SJCRH30 (cell line): ENCODE measurements at regions not wholly inside any gene's neighbourhood (a gene's known extent, or its start where the extent isn't known, plus 50 kb on each side); places are given as distances from the start of the nearest gene placed in this dataset.

Experiments used
- DNase-seq, 2 experiments: peaks; one replicate each; pipeline ENCODE4 v3.0.0-alpha.2; 2015 to 2020
- H3K27ac ChIP-seq: fragments of 250-450 bp; sonication (Bioruptor Pico); 2 replicates; pipeline ENCODE4 v1.5.1; 2020; ENCODE audit warnings: mild to moderate bottlenecking, moderate library complexity
- H3K27me3 ChIP-seq: fragments of 250-450 bp; sonication (Bioruptor Pico); 2 replicates; pipeline ENCODE4 v1.5.1; 2020; ENCODE audit warnings: mild to moderate bottlenecking, moderate library complexity
- H3K36me3 ChIP-seq: fragments of 250-450 bp; sonication (Bioruptor Pico); 2 replicates; pipeline ENCODE4 v1.5.1; 2020; ENCODE audit warnings: mild to moderate bottlenecking, moderate library complexity
- H3K4me1 ChIP-seq: fragments of 250-450 bp; sonication (Bioruptor Pico); 2 replicates; pipeline ENCODE4 v1.5.1; 2020; ENCODE audit warnings: mild to moderate bottlenecking, moderate library complexity
- H3K4me3 ChIP-seq: fragments of 250-450 bp; sonication (Bioruptor Pico); 2 replicates; pipeline ENCODE4 v1.5.1; 2020; ENCODE audit warnings: mild to moderate bottlenecking, moderate library complexity
- H3K9me3 ChIP-seq: fragments of 250-450 bp; sonication (Bioruptor Pico); replicated peaks from 2 replicates; pipeline ENCODE4 v1.5.1; 2020; ENCODE audit warnings: mild to moderate bottlenecking, moderate library complexity

GRCh38 chr2:117195381-117195780 lies 619.1 kb upstream of the DDX18 start:
- H3K27ac ChIP-seq, result no peak overlapping the region
- H3K4me3 ChIP-seq, result no peak overlapping the region
- DNase-seq, result no peak
- no peaks in the 10 kb centered on the region for H3K36me3 ChIP-seq
- no peaks in the 10 kb centered on the region for H3K9me3 ChIP-seq
- H3K4me1 ChIP-seq, result no peaks in the 10 kb centered on the region
- peaks cover 6% of the 10 kb centered on the region; the same call in 1 of the 2 replicates for H3K27me3 ChIP-seq

DNA sequence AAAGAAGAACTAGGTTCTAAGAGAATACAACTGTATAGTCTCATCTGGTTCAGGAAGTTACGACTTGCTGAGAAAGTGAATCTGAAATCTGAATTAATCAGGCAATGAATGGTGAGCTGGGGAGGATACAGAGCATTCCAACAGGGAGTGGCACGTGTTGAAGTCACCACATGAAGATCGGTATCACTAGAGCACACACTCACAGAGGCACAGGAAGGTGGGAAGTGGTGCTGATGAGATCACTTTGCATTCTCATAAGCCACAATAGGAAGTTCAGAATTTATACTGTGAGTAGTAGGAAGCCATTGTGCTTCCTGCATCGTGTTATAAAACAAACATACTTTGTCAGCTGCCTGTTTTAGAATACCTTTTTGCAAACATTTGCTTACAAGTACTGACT lies 615.0 kb upstream of the DDX18 start:
- H3K27ac ChIP-seq, result no peak overlapping the region
- no peak for DNase-seq

DNA sequence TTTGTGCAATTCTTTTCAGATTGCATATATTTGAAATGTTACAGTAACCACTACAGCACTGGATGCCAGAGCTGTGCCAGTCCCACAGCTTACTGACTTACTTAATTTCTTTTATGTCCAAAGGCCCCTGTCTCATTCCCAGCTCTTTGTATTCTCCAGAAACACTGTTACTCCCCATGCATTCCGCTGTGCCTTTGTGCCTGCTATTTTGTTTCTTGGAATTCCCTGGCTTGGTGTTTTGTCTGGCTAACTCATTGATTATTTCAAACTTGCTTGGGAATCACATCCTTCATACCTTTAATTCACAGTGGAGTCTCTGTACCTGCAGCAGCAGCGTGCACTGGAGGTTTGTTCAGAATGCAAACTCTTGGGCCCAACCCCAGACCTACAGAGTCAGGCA lies 601.9 kb upstream of the DDX18 start:
- no peaks in the 10 kb centered on the region for H3K27me3 ChIP-seq
- H3K4me3 ChIP-seq, result no peak overlapping the region
- DNase-seq, result no peak
- H3K27ac ChIP-seq, result no peak overlapping the region
- H3K4me1 ChIP-seq, result no peaks in the 10 kb centered on the region
- H3K9me3 ChIP-seq, result no peaks in the 10 kb centered on the region
- no peaks in the 10 kb centered on the region for H3K36me3 ChIP-seq

More for the DNA sequence above, 615.0 kb upstream of the DDX18 start:
- H3K27me3 ChIP-seq, result 0 out of 2 replicates have a peak, but pooled peaks cover 2% of the 10 kb centered on the region
- no peaks in the 10 kb centered on the region for H3K9me3 ChIP-seq
- H3K4me3 ChIP-seq, result no peak overlapping the region
- no peaks in the 10 kb centered on the region for H3K36me3 ChIP-seq
- H3K4me1 ChIP-seq, result no peaks in the 10 kb centered on the region

DNA sequence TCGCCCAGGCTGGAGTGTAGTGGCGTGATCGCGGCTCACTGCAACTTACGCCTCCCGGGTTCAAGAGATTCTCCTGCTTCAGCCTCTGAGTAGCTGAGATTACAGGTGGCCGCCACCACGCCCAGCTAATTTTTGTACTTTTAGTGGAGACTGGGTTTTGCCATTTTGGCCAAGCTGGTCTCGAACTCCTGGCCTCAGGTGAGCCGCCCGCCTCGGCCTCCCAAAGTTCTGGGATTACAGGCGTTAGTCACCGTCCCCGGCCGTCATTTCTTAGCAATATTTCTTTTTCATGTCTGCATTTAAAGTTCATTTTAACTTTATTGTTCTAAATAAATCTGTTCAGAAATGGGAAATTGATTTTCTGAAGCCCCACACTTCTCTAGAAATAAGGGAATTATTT lies 597.3 kb upstream of the DDX18 start:
- Histone ChIP-seq H3K9me3 (no peaks in the 10 kb centered on the region), H3K36me3 (no peaks in the 10 kb centered on the region), H3K27me3 (no peaks in the 10 kb centered on the region), H3K4me3 (no peak overlapping the region), H3K27ac (no peak overlapping the region), H3K4me1 (no peaks in the 10 kb centered on the region)
- DNase-seq, result no peak

- Histone ChIP-seq H3K9me3 (no peaks in the 10 kb centered on the region), H3K27ac (no peak overlapping the region), H3K36me3 (no peaks in the 10 kb centered on the region), H3K27me3 (no peaks in the 10 kb centered on the region), H3K4me1 (no peaks in the 10 kb centered on the region), H3K4me3 (no peak overlapping the region)
- no peak for DNase-seq
Measured at GRCh38 chr2:117222809-117223208, 591.7 kb upstream of the DDX18 start.

DNA sequence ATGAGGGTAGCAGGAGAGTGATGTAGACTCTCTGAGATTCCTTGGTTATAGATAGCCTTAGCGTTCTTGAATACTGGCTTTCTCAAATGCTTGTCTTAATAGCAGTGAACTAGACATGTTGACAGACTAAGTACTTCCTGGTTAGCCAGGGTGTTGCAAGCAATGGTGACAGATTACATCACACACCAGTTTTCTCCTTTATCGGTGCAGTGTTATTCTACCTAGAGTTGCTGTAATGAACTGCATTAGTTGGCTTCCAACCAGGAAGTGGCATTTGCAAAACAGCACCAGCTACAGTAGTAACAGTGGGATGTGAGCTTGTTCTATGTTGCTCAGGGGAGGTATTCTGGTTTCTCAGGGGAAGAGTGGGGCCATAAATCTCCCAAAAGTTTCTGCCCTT lies 582.2 kb upstream of the DDX18 start:
- no peak overlapping the region for H3K4me3 ChIP-seq

GRCh38 chr2:117257362-117257761 lies 557.1 kb upstream of the DDX18 start:
- H3K9me3 ChIP-seq, result no peaks in the 10 kb centered on the region
- H3K27me3 ChIP-seq, result peaks cover 21% of the 10 kb centered on the region; the same call in 1 of the 2 replicates
- H3K4me1 ChIP-seq, result no peaks in the 10 kb centered on the region
- no peak overlapping the region for H3K27ac ChIP-seq
- DNase-seq, result no peak
- H3K4me3 ChIP-seq, result no peak overlapping the region
- no peaks in the 10 kb centered on the region for H3K36me3 ChIP-seq

More for the DNA sequence above, 582.2 kb upstream of the DDX18 start:
- no peak for DNase-seq
- H3K27me3 ChIP-seq, result no peaks in the 10 kb centered on the region
- no peaks in the 10 kb centered on the region for H3K36me3 ChIP-seq
- no peaks in the 10 kb centered on the region for H3K9me3 ChIP-seq
- H3K27ac ChIP-seq, result no peak overlapping the region
- H3K4me1 ChIP-seq, result no peaks in the 10 kb centered on the region

DNA sequence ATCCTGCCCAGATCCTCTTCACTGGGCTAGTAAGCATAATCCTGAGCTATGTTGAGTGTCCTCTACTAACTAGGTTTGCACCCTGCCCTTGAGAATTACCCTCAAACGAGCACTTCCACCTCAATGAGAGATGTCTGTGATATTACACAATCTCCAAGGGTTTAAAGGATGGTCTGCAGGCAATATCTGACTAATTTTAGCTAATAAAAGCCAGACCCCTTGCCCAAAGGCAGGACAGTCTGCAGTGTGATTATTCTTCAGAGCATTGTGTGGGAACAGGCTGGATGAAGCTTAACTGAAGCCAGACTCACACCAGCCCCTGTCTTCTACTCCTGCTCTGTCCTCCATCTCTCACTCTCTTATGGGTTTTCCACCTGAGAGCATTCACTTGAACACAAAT lies 544.9 kb upstream of the DDX18 start:
- H3K36me3 ChIP-seq, result no peaks in the 10 kb centered on the region
- no peak for DNase-seq
- H3K9me3 ChIP-seq, result no peaks in the 10 kb centered on the region
- H3K4me1 ChIP-seq, result no peaks in the 10 kb centered on the region
- no peak overlapping the region for H3K4me3 ChIP-seq
- no peaks in the 10 kb centered on the region; the same call in 1 of the 2 replicates for H3K27me3 ChIP-seq
- no peak overlapping the region for H3K27ac ChIP-seq

- Histone ChIP-seq H3K9me3 (no peaks in the 10 kb centered on the region), H3K4me3 (no peak overlapping the region), H3K4me1 (no peaks in the 10 kb centered on the region), H3K36me3 (no peaks in the 10 kb centered on the region), H3K27me3 (no peaks in the 10 kb centered on the region; the same call in 1 of the 2 replicates), H3K27ac (no peak overlapping the region)
- no peak for DNase-seq
Measured at GRCh38 chr2:117271631-117272030, 542.9 kb upstream of the DDX18 start.

DNA sequence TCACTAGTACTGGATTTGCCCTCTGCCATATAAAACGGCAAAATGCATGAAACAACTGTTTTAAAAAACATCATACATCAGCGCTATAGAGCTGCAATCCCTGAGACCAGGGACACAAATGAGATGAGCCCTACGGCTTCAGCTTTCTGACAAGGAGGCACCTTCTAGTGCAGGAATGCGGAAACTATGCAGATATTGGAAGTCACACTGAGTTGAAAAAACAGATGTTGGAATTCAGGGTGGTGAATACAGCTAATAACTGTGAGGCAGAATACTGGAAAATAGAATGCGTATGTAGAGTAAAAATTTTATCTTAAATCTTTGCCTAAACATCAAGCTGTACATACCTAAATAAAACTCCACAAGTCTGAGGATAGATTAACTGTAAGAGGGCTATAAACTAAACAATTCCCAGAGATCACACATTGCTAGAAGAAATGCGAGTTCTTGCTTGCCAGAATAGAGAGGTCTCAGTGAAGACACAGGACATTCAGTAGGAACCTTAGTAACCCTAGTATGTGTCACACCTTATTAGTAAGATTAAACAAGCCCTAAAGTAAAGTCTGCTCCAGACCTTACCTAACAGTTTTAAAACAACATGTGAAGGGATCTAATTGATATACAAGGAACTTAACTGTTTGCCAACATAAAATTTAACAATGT lies 541.4 kb upstream of the DDX18 start:
- H3K36me3 ChIP-seq, result no peaks in the 10 kb centered on the region
- no peak overlapping the region for H3K27ac ChIP-seq
- DNase-seq, result no peak
- H3K9me3 ChIP-seq, result no peaks in the 10 kb centered on the region
- H3K27me3 ChIP-seq, result peaks cover 5% of the 10 kb centered on the region
- H3K4me1 ChIP-seq, result no peaks in the 10 kb centered on the region
- no peak overlapping the region for H3K4me3 ChIP-seq

DNA sequence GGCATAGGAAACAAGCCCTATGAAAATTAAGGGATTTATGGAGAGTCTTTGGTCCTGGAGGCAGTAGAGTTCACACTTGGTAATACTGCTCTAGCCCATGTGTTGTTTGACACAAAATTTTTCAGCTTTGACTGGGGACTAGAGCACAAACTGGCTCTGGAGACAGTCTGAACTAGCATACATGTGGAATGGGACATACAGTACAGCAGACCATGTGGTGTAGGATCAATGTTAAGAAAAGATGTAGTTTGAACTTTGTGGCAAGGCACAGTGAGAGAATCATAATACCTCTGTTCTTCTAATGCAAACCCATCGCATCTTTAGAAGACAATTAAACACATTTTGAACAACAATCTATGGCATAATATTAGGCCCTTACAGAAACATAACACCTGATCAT lies 521.5 kb upstream of the DDX18 start:
- Histone ChIP-seq H3K27ac (no peak overlapping the region), H3K36me3 (no peaks in the 10 kb centered on the region), H3K4me3 (no peak overlapping the region), H3K27me3 (no peaks in the 10 kb centered on the region), H3K9me3 (no peaks in the 10 kb centered on the region), H3K4me1 (no peaks in the 10 kb centered on the region)
- DNase-seq, result no peak

- no peak overlapping the region for H3K27ac ChIP-seq
- H3K4me3 ChIP-seq, result no peak overlapping the region
- H3K36me3 ChIP-seq, result no peaks in the 10 kb centered on the region
- DNase-seq, result no peak
- no peaks in the 10 kb centered on the region for H3K9me3 ChIP-seq
- H3K27me3 ChIP-seq, result no peaks in the 10 kb centered on the region
- H3K4me1 ChIP-seq, result no peaks in the 10 kb centered on the region
Measured at GRCh38 chr2:117299451-117299850, 515.0 kb upstream of the DDX18 start.

DNA sequence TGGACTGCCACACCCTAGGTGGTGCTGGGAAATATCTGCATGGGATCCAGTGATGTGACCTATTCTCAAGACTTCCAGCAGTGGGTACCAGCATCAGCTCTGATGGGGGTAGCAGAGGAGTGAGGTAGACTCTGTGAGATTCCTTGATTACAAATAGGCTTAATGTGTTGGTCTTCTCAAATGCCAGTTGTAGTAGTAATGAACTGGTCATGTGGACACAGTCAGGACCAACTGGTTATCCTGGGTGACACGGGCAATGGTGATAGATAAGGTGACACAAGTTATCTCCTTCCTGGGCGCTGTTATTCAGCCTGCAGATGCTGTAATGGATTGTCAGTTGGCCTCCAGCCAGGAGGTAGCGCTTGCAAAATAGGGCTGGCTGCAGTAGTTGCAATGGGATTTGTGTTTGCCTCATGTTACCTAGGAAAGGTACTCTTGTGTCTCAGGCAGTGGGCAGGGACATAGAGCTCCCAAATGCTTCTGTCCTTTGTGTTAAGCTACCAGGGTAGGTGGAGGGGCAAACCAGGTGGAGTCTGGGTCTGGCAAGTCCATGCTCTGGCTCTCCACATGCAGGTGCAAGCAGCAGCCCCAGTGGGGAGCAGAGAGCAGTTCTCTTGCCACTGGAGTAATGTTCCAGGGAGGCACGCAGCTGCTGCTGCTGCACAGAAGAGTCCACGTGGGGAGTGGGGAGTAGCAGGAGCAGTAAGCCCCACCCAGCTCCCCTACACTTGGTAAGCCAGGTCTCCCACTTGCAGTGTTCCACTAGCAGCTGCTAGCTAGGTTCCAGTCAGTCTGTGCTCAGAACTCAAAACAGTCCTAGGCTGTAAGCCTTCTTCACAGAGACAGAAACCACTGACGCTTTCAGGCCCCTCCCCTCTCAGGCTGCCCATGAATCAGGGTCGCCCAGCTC lies 505.4 kb upstream of the DDX18 start:
- Histone ChIP-seq H3K36me3 (no peaks in the 10 kb centered on the region), H3K4me1 (no peaks in the 10 kb centered on the region), H3K4me3 (no peak overlapping the region), H3K27ac (no peak overlapping the region), H3K27me3 (no peaks in the 10 kb centered on the region; the same call in 1 of the 2 replicates), H3K9me3 (no peaks in the 10 kb centered on the region; the same call in 1 of the 2 replicates)
- no peak for DNase-seq

DNA sequence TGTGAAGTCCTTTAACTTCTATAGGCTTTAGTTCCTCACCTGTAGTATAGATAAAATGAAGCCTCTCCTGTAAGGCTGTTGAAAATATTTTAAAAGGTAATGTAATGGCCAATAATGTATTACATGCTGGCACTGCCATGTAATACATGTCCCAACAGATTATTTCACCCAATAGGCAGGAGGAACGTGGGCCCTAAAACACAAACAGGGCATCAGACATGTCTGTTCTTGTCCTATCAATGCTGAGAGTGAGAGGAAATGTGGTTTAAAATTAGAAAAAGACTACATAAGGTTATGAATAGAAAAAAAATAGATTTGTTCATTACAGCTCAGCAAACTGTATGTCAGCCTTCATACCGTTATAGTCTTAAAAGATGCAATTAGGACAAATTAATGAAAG lies 492.7 kb upstream of the DDX18 start:
- Histone ChIP-seq H3K4me1 (no peaks in the 10 kb centered on the region), H3K9me3 (no peaks in the 10 kb centered on the region), H3K36me3 (no peaks in the 10 kb centered on the region), H3K4me3 (no peak overlapping the region), H3K27me3 (peaks cover 19% of the 10 kb centered on the region), H3K27ac (no peak overlapping the region)
- DNase-seq, result no peak

DNA sequence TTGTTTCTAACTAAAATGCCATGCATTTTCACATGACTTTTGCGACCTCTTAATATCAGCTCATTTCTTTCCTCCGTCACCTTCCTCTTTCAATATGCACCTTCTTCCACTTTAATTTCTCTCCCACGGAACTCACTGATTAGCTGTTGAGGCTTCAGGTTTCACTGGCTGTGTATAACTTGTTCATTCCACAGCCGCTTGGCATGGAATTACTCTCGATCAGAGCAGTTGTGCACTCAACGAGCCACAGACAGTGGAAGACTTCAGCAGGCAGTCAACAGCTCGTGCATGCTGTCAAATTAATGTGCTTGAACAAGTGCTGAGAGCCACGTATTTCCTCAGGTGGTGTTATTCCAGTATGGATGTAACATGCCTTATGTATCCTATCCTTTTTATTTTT lies 491.2 kb upstream of the DDX18 start:
- H3K4me3 ChIP-seq, result no peak overlapping the region
- no peaks in the 10 kb centered on the region for H3K9me3 ChIP-seq
- no peak overlapping the region for H3K27ac ChIP-seq
- H3K4me1 ChIP-seq, result no peaks in the 10 kb centered on the region
- DNase-seq, result no peak
- H3K36me3 ChIP-seq, result no peaks in the 10 kb centered on the region
- H3K27me3 ChIP-seq, result peaks cover 15% of the 10 kb centered on the region
